Gastrocnemius medialis (tissue), 4 donors: ENCODE measurements at regions not wholly inside any gene's neighbourhood (a gene's known extent, or its start where the extent isn't known, plus 50 kb on each side); places are given as distances from the start of the nearest gene placed in this dataset.

Experiments used
- POLR2A ChIP-seq, 2 donors: fragments of 450-650 bp; IDR thresholded peaks; one replicate each; pipeline ENCODE4 v1.6.1; 2017; ENCODE audit warnings: antibody characterized with exemption in 2 of 2, mild to moderate bottlenecking in 2 of 2, moderate library complexity in 2 of 2
- TF ChIP-seq, protein P1 (sequence below), 5 experiments: fragments of 450-650 bp in 3 of 5; fragments of 200-600 bp in 2 of 5; sonication (generic) in 2 of 5; IDR thresholded peaks in 4 of 5; conservative IDR thresholded peaks in 1 of 5; 1 replicate in 4 of 5; 2 replicates in 1 of 5; pipeline ENCODE4 v1.5.1; 2016 to 2019; ENCODE audit warnings: antibody characterized with exemption in 5 of 5, mild to moderate bottlenecking in 3 of 5, moderate library complexity in 3 of 5

DNA sequence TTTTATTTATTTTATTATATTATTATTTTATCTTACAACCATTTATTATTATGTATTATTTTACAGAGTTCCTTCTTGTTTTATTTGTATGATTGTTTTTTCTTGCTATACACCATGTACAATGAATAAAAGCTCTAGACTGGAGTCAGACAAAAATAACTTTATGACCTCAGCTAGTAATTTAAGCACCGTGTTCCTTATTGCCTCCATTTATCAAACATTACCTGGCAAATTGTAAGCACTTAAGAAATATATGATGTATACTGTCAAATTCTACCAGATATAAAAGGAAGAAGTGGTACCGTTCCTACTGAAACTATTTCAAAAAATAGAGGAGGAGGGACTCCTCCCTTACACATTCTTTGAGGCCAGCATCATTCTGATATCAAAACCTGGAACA is 326.9 kb upstream of the NECTIN3 start:
- TF ChIP-seq, protein P1, sequence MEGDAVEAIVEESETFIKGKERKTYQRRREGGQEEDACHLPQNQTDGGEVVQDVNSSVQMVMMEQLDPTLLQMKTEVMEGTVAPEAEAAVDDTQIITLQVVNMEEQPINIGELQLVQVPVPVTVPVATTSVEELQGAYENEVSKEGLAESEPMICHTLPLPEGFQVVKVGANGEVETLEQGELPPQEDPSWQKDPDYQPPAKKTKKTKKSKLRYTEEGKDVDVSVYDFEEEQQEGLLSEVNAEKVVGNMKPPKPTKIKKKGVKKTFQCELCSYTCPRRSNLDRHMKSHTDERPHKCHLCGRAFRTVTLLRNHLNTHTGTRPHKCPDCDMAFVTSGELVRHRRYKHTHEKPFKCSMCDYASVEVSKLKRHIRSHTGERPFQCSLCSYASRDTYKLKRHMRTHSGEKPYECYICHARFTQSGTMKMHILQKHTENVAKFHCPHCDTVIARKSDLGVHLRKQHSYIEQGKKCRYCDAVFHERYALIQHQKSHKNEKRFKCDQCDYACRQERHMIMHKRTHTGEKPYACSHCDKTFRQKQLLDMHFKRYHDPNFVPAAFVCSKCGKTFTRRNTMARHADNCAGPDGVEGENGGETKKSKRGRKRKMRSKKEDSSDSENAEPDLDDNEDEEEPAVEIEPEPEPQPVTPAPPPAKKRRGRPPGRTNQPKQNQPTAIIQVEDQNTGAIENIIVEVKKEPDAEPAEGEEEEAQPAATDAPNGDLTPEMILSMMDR (IDR thresholded peaks at IDR 0.05 in 4 of 5, conservative IDR thresholded peaks at IDR 0.05 in 1 of 5), result no peak
- no peak for TF ChIP-seq POLR2A (IDR thresholded peaks at IDR 0.05)
